Stimulated activated CD4-positive, alpha-beta T cell treated with anti-CD3 and anti-CD28 coated beads, Interleukin-1b, Interleukin-23, amount 100 ng/mL, for 24 hours (primary cell): ENCODE measurements at regions not wholly inside any gene's neighbourhood (a gene's known extent, or its start where the extent isn't known, plus 50 kb on each side); places are given as distances from the start of the nearest gene placed in this dataset.
"Not testable (repeated sequence)": the region's sequence is repeated elsewhere in the genome, so short reads cannot be mapped to it uniquely, and the experiment has no call there.

Experiments
- DNase-seq, 4 experiments: peaks; one replicate each; pipeline ENCODE4 v3.0.0-alpha.2; 2020; ENCODE audit warnings: low read depth in 4 of 4, low spot score in 1 of 4

DNA sequence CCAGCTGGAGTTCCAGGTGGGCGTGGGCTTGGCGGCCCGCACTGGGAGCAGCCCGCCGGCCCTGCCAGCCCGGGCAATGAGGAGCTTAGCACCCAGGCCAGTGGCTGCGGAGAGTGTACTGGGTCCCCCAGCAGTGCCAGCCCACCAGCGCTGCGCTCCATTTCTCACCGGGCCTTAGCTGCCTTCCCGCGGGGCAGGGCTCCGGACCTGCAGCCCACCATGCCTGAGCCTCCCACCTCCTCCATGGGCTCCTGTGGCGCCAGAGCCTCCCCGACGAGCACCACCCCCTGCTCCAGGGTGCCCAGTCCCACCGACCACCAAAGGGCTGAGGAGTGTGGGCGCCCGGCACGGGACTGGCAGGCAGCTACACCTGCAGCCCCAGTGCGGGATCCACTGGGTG lies 1075.3 kb downstream of the SI start:
- not testable (repeated sequence) for DNase-seq

GRCh38 chr3:163983940-163984339 lies 1094.4 kb downstream of the SI start:
- DNase-seq, result no peak

GRCh38 chr3:163971861-163972260 lies 1106.4 kb downstream of the SI start:
- DNase-seq, result no peak

GRCh38 chr3:163957072-163957471 lies 1121.2 kb downstream of the SI start:
- no peak for DNase-seq

DNA sequence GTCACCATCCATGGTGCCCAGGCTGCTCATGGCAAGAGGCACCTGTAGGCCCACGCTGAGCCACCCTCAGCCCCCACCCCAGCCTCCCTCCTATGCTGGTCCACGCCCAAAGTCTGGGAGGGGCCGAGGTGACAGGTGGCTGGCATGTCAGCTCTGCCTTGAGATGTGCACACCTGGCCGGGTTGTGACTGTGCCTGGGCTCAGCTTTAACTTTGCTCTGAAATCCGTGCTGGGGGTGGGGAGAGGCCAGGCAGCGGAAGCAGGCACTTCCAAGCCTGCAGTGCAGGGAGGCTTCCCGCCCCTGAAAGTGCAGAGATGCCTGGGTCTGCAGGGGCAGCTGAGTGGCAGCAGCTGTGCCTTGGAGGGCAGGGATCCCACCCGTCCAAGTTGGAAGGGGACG lies 1124.8 kb downstream of the SI start:
- no peak for DNase-seq

- DNase-seq, result no peak
Observed at GRCh38 chr3:163952499-163952898, 1125.8 kb downstream of the SI start.

- no peak for DNase-seq
Observed at GRCh38 chr3:163951397-163951987, 1126.8 kb downstream of the SI start.

- DNase-seq, result no peak
Observed at GRCh38 chr3:163946785-163947184, 1131.5 kb downstream of the SI start.

DNA sequence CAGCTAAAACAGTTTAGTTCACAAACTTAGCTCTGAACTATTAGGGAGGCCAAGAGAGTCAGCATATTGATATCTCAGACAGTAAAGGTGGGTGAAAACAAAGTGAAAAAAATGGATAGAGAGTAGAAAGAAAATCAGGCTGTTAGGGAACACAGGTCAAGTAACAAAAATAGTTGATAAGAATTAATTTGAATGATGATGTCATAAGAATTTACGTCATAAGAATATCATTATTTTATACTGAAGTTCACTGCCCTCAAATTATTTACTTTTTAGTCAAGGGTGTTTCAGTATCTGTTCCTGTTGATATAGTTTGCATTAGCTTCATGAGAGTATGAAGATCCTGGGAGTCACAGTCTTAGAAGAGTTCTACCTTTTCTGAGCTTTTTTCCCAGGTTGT lies 1134.6 kb downstream of the SI start:
- no peak for DNase-seq

DNA sequence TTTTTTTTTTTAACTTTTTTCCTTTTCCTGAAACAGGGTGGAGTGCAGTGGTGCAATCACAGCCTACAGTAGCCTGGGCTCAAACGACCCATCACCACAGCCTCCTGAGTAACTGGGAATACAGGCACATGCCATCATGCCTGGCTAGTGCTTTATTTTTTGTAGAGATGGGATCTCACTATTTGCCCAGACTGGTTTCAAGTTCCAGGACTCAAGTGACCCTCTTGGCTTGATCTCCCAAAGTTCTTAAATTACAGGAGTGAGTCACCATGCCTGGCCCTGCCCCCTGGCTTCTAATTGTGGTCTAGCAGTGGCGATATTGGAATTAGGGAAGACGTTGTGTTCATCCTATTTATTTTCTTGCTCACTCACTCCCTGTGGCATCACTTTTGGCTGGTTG lies 1138.4 kb downstream of the SI start:
- DNase-seq, result no peak

- DNase-seq, result no peak
Observed at GRCh38 chr3:163936543-163936942, 1141.8 kb downstream of the SI start.

- DNase-seq, result no peak
Observed at GRCh38 chr3:163935411-163935810, 1142.9 kb downstream of the SI start.

DNA sequence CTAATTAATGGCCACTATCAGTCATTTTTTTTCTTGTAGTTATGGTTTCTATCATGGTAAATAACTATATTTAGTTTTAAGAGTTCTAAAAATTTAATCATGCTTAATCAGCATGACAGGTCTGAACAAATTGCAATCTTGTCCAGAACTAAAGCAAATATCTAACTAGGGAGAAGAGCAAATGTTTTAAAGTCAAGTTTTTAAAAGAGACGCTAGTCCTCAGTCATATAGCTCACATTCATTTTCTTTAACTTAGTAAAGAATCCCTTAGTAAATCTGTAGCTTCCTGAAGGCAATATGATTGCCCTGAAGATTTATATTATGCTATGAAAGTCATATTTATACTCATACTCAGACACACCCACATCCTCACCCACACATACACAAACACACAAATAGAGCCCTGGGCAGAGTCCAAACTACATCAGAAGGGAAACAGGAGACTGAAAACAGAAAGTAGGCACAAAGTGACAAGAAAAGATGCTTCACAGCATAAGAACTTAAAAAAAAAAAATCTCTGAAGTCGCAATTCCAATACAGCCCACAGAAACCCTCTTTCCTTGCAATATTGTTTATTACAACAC lies 1149.1 kb downstream of the SI start:
- no peak for DNase-seq

DNA sequence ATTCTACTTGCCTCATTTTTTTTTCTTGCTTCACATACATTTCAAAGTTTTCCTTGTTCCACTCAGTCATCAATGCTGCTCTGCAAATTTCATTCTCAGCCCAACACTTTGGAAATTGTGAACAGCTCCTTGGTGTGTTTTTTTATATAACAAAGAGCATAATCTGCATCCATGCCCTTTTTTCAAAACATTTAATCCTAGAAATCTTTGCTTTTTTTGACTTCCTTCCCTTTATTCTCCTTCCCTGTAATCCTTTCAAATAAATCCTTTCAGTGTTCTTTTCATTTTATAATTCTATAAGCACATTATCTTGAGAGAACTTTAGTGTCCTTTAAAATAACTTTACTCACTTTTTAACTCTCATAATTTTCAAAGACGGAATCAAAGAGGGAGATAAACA lies 1150.8 kb downstream of the SI start:
- no peak for DNase-seq

GRCh38 chr3:163924600-163924999 lies 1153.7 kb downstream of the SI start:
- no peak for DNase-seq

DNA sequence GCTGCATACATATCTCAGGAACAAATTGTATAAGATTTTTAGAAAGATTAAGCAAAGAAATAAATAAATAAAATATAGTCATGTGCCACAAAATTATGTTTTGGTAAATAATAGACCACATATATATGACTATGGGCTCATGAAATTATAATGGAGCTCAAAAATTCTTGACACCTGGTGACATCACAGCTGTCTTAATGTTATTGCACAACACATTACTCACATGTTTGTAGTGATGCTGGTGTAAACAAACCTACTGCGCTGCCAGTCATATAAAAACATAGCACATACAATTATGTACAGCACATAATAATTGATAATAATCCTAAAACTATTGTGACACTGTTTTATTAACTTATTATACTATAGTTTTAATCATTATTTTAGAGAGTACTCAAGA lies 1159.1 kb downstream of the SI start:
- DNase-seq, result no peak

- no peak for DNase-seq
Observed at GRCh38 chr3:163916596-163917560, 1161.4 kb downstream of the SI start.

DNA sequence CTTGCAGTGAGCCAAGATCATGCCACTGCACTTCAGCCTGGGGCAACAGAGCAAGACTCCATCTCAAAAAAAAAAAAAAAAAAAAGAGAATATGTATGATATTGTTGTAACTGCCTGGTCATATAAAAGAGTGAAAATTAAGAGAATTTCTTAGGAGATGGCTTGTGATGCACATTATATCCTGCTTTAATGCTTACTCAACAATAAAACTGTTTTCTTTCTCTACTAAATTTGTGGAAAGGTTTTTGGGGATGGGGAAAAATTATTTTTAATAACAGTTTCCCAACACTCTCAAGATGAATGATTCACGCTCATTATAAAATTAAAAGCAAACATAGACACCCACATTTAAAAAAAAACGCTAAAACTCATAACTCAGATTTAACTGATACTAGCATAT lies 1163.0 kb downstream of the SI start:
- no peak for DNase-seq

- DNase-seq, result no peak
Observed at GRCh38 chr3:163914567-163914966, 1163.7 kb downstream of the SI start.

- DNase-seq, result no peak
Observed at GRCh38 chr3:163891771-163892170, 1186.5 kb downstream of the SI start.

DNA sequence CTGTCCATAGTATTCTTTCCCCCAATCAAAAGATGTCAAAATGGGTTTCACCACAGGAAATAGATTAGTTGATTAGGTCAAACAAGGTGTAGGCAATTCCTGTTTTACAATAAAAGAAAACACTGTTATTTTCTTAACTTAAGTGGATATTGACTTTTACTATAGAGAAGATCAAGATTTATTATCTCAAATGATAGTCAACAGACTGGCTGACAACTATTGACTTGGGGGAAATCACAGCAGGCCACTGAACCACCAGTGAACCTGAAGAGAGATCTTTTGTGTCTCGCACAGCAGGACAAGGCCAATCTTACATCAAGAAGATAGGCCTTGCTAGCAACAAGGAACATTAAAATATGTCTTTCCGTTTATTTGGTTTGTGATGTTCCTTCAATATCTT lies 1187.6 kb downstream of the SI start:
- no peak for DNase-seq

- DNase-seq, result no peak
Observed at GRCh38 chr3:163879172-163879571, 1199.1 kb downstream of the SI start.
